HG03521 (cell line): ENCODE measurements at regions not wholly inside any gene's neighbourhood (a gene's known extent, or its start where the extent isn't known, plus 50 kb on each side); places are given as distances from the start of the nearest gene placed in this dataset.

ENCODE experiments used
- ATAC-seq: cut with Tn5 transposase; IDR thresholded peaks from one replicate; pipeline ENCODE4 v1.9.1; 2021; ENCODE audit warnings: mild to moderate bottlenecking, moderate library complexity; ENCODE audit not compliant: unreplicated experiment

GRCh38 chr12:66066137-66066928 is 64.2 kb downstream of the LLPH start:
- peak; percentile 53 for ATAC-seq

DNA sequence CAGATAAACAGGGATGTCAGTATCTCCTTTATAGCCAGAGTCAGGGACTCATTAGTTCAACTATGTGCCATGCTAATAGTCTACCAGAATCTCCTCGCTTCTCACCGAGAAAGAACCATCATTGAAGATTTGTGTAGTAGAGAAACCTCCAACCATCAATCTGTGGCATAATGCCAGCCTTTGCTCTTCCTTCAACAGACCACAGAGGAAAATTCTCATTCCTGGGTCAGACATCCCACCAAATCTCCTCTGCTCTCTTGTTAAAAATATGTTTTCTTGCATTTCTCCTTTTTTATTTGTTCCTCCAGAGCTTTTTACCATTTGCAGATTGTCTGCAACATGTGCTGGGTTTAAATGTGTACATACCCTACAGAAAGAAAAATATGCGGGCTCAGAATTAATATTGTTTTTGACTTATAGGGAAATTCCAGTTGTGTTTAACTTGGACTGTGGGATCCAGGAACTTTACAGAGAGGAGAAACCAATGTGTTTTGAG is 64.9 kb downstream of the LLPH start:
- ATAC-seq: no peak

- ATAC-seq: no peak
Observed at GRCh38 chr12:66065150-66065549, 65.4 kb downstream of the LLPH start.

DNA sequence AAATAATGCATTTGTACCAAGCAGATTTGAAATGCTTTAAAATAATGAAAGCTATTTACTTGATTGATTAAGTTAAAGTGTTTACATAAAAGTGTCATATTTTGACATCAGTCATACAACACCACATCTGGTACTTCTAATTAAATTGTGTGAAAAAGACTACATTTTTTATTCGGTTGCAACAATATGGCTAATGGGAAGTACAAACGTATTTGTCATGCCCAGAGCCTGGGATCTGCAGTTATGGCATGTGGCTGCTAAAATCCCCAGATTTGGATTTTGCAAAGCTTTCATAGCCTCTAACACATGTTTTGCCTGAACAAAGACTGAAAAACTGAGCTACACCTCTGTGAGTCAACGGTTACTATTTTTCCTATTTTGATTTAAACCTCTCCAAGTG is 66.6 kb downstream of the LLPH start:
- no peak for ATAC-seq

DNA sequence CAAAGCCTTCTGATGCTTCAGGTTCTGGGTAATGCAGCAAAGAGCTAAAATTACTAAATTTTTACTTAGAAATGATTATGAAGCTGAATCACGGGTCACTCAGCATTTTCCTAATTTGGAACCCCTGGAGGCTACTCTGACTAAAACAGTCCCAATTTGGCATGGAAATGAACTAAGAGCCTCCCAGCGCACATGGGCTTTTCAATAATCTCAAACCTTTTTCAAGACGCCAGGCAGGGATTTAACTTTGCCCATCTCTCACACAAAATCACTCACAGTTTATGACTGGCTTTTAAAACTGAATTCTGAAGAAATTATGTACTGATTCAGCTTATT is 68.3 kb downstream of the LLPH start:
- ATAC-seq: no peak

DNA sequence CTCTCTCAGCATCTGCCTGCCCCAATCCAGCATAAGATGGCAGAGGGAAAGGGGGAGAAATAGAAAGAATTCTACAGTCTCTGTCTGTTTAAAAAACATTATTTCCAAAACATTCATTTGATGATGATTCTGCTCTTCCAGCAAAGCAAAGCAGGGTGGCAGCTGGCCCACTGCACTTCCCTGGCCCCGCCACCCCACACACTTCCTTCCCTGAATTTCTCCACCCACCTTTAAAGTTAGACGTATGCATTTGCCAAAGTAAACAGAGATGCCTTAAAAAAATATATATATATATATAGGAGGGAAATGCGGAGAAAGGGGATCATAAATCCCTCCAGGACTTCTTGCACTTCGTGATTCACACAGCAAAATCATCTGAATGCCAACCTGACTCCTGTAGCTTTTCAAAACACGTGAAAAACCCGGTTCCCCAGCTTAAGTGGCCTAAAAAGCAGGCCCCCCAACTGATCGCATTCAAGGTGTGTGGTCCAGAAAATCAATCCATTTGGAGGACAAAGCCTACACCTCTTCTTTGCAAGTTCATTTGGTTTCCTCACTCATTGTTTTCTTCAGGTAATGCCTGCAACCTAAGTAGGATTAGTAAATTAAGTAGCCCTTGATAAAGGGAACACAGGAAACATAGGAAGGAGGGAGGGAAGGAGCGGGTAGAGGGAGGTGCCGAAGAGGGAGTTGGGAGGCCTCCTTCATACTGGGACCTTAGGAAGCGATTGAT is 68.8 kb downstream of the LLPH start:
- no peak for ATAC-seq

DNA sequence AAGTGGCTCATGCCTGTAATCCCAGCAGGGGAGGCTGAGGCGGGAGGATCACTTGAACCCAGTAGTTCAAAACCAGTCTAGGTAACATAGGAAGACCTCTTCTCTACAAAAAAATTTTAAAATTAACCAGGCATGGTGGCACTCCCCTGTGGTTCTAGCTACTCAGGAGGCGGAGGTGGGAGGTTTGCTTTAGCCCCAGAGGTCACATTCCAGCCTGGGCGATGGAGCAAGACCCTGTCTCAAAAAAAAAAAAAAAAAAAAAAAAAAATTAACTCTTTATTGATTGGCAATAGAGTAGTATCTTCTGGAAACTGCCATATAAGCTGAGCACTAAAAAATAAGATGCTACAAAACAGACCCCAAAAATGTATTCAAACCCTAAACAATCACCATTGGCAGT is 69.5 kb downstream of the LLPH start:
- ATAC-seq: no peak

- ATAC-seq: no peak
Observed at GRCh38 chr12:66060163-66060907, 70.2 kb downstream of the LLPH start.

- ATAC-seq: no peak
Observed at GRCh38 chr12:66059666-66060065, 70.9 kb downstream of the LLPH start.

GRCh38 chr12:66058554-66058953 is 72.0 kb downstream of the LLPH start:
- ATAC-seq: no peak

GRCh38 chr12:66055837-66056319 is 74.7 kb downstream of the LLPH start:
- ATAC-seq: peak; percentile 79

- no peak for ATAC-seq
Observed at GRCh38 chr12:66052988-66053615, 77.4 kb downstream of the LLPH start.

DNA sequence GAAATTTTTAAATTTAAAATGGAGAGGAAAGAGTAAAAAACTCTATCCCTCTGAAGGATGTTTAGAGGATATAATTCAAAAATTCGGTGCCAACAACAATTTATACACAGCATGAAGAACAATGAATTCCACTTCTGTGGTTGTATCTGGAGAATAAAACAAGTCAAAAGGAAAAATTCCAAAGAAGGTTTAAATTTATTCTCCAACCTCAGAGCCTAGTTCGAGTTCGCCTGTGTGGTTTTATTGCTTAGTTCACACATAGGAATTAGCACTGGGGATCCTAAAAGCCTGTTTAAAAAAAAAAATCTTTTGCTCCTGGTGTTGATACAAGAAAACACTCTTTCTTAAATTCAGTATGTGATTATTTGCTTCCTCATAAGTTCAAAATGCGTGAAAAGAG is 79.2 kb downstream of the LLPH start:
- ATAC-seq: no peak

DNA sequence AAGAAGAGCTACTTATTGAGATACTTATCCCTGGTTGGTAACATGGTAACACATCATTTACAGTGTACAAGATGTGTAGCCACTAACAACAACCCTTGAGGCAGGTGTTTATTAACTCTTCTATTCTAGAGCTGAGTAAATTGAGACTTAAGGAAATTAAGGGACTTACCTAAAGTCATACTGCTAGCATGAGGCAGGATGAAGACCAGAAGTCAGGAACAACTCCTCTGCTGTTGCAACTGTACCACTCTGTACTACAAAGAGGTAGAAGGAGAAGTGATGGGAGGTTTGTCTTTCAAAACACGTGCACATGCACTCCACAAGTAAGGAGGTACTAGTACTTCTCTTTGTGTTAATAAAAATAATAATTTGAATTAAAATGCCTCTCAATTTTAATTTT is 79.9 kb downstream of the LLPH start:
- ATAC-seq: no peak

GRCh38 chr12:66050283-66050576 is 80.3 kb downstream of the LLPH start:
- ATAC-seq: no peak

- ATAC-seq: no peak
Observed at GRCh38 chr12:66049538-66050282, 80.8 kb downstream of the LLPH start.

- ATAC-seq: no peak
Observed at GRCh38 chr12:66048835-66049537, 81.6 kb downstream of the LLPH start.

DNA sequence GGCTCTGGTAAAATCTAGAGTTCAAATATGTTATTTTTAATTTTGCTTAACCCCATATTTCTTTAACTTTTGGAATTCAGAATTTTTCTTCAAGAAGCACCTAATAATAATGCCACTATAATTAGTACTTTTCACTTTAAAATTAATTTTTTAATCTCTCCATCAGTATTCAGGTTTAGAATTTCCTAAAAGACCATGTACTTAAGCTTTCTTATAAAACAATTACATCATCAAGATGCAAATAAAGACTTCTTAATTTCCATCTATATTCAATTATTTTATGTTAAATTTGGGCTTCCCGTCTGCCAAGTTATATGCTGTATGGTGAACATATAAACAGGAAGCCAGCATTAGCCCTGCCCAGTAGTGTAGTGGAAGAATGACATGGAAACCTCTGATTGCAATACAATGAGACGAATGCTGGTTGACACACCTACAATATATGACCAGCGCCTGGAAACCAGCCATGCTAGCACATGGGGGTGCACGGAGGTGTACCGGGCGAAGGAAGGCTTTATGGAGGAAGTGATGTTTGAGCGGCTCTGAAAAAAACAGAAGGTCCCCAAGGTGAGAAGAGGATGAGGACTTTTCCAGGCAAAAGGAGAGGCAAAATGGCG is 82.2 kb downstream of the LLPH start:
- no peak for ATAC-seq

DNA sequence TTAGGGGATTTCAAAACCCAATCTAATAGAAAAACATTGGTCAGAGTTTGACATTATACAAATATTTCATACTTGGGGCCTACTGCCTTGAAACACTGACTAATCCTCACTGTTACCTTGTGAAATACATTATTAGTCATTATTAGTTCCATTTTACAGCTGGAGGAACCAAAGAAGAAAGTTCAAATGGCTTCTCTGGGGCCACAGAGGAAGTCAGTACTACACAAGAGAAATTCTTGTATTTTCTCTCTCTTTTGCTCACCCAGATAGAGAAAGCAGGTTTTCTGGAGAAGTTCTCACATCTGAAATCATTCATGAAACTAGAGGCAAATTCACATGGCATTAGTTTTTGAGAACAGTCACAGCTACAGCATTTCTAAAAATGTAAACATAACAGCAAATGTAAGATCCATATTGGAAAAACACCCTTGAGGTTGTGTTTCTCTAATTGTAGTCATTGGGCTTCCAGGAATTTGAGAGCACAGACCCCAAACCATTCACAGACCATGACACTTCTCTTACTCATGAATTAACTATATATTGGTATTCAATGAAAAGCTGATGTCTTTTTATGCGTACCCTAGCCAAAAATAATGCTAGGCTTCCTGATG is 83.0 kb downstream of the LLPH start:
- peak; percentile 80 for ATAC-seq
